Cardiac muscle cell (in vitro differentiated cells and primary cell): ENCODE measurements at regions not wholly inside any gene's neighbourhood (a gene's known extent, or its start where the extent isn't known, plus 50 kb on each side); places are given as distances from the start of the nearest gene placed in this dataset.

Source experiments
- DNase-seq, 2 donors: peaks; one replicate each; pipeline versions ENCODE4 v3.0.0 to v3.0.0-alpha.2; 2010 to 2017; ENCODE audit warnings: low read depth in 1 of 2, low spot score in 1 of 2
- H3K27ac ChIP-seq: fragments of 200-600 bp; sonication (generic); 2 replicates; pipeline ENCODE4 v1.5.1; 2016
- H3K27me3 ChIP-seq: fragments of 200-600 bp; sonication (generic); 2 replicates; pipeline ENCODE4 v1.6.0; 2016; ENCODE audit warnings: control low read depth
- H3K36me3 ChIP-seq: fragments of 200-600 bp; sonication (generic); 2 replicates; pipeline ENCODE4 v1.5.1; 2016; ENCODE audit warnings: control low read depth
- H3K4me1 ChIP-seq: fragments of 200-600 bp; sonication (generic); 2 replicates; pipeline ENCODE4 v1.8.1; 2017; ENCODE audit warnings: low read depth, mild to moderate bottlenecking, mixed run types
- H3K4me3 ChIP-seq: fragments of 200-600 bp; sonication (generic); 2 replicates; pipeline ENCODE4 v1.5.1; 2016; ENCODE audit warnings: mild to moderate bottlenecking
- H3K9me3 ChIP-seq: fragments of 200-600 bp; sonication (generic); 2 replicates; pipeline ENCODE4 v1.5.1; 2017; ENCODE audit warnings: low read depth, mild to moderate bottlenecking, control low read depth
- CTCF ChIP-seq: IDR thresholded peaks from 2 replicates; pipeline ENCODE4 v1.5.1; 2012; ENCODE audit warnings: low read depth, mild to moderate bottlenecking, low read length

- no peak for TF ChIP-seq CTCF
- H3K27me3 ChIP-seq, result no peaks in the 10 kb centered on the region
- H3K4me1 ChIP-seq, result no peaks in the 10 kb centered on the region
- H3K9me3 ChIP-seq, result no peaks in the 10 kb centered on the region
- DNase-seq, result no peak
- no peak overlapping the region for H3K27ac ChIP-seq
- no peak overlapping the region for H3K4me3 ChIP-seq
- no peaks in the 10 kb centered on the region for H3K36me3 ChIP-seq
These were observed 413.1 kb upstream of the VSTM2A start for GRCh38 chr7:54129035-54129434.

DNA sequence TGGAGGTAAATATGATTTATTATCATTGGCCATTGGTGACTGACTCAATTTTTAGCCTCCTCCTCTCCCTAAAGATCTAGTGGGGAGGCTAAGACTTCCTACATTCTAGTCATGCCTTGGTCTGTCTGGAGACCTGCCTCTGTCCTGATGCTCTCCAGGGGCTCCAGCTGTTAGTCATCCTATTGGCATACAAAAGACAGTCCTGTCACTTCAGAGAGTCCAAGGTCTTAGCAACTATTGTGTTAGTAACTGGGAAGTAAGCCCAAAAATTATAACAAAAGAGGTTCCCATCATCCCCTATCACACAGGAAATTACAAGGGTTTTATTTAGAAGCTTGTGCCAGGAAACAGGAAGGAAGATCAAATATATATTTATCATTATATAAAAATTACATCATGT lies 400.6 kb upstream of the VSTM2A start:
- no peak for TF ChIP-seq CTCF
- H3K27ac ChIP-seq, result no peak overlapping the region
- H3K9me3 ChIP-seq, result no peaks in the 10 kb centered on the region
- DNase-seq, result no peak
- no peaks in the 10 kb centered on the region for H3K4me1 ChIP-seq
- H3K27me3 ChIP-seq, result no peaks in the 10 kb centered on the region
- H3K36me3 ChIP-seq, result no peaks in the 10 kb centered on the region
- H3K4me3 ChIP-seq, result no peak overlapping the region

DNA sequence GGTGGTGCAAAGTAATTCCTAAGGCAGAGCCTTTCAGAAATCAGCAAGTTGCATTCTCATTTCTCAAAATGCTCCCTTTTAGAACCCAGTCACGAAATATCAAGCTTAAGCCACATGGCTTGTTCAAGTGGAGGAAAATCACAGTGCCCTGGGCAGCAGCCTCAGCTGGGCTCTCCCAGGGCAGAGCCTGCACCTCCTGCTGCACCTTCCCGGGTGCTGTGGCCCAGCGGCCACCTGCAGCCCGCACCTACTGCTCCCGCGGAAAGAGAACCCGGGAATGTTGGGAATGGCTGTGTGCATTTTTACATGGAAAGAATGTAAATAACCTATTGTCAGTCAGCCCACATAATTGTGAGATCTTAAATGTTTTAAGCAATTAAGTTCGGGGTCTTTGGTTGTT lies 396.5 kb upstream of the VSTM2A start:
- Histone ChIP-seq H3K4me3 (no peak overlapping the region), H3K4me1 (no peaks in the 10 kb centered on the region), H3K36me3 (no peaks in the 10 kb centered on the region), H3K9me3 (no peaks in the 10 kb centered on the region), H3K27me3 (no peaks in the 10 kb centered on the region), H3K27ac (no peak overlapping the region)
- no peak for TF ChIP-seq CTCF
- DNase-seq, result no peak

DNA sequence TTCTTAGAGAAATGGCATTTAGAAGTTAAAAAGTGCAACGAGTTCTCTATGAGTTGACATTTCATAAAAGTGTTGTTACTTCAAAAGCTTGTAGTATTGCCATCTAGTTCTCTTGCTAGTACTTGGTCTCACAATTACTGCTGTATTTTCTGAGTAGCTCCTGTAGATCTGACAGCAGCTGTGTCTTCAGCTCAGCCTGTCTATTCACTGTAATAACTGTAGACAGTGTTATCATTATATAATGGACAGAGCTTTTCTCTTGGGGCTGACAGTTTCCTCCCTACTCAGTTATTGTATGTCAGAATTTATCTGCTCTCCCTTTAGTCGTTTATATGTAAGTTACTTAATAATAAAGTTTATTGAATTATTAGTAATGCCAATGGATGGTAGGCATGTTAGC lies 388.7 kb upstream of the VSTM2A start:
- no peak overlapping the region for H3K4me3 ChIP-seq
- no peaks in the 10 kb centered on the region for H3K4me1 ChIP-seq
- H3K27me3 ChIP-seq, result no peaks in the 10 kb centered on the region
- DNase-seq, result no peak
- no peaks in the 10 kb centered on the region for H3K9me3 ChIP-seq
- no peaks in the 10 kb centered on the region for H3K36me3 ChIP-seq
- no peak for TF ChIP-seq CTCF
- no peak overlapping the region for H3K27ac ChIP-seq

DNA sequence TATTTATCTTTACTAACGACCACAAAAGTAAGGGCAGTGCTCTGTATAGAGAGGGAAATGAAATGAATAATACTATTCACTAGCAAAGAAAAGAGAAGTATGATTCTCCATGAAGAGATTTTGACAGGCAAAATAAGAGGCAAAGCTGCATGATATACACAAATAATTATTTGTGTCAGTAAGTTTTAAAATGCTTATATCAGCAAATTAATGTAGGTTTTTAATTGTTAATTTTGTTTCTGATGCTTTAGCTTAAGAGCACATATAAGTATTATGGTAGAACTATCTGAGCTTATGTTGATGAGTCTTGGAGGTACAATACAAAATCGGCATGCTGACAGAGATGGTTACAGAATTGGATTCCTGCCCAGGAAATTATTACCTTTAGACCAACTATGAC lies 383.1 kb upstream of the VSTM2A start:
- no peak overlapping the region for H3K4me3 ChIP-seq
- H3K36me3 ChIP-seq, result no peaks in the 10 kb centered on the region
- H3K27me3 ChIP-seq, result no peaks in the 10 kb centered on the region
- TF ChIP-seq CTCF, result no peak
- no peak overlapping the region for H3K27ac ChIP-seq
- no peaks in the 10 kb centered on the region for H3K4me1 ChIP-seq
- H3K9me3 ChIP-seq, result no peaks in the 10 kb centered on the region
- no peak for DNase-seq

DNA sequence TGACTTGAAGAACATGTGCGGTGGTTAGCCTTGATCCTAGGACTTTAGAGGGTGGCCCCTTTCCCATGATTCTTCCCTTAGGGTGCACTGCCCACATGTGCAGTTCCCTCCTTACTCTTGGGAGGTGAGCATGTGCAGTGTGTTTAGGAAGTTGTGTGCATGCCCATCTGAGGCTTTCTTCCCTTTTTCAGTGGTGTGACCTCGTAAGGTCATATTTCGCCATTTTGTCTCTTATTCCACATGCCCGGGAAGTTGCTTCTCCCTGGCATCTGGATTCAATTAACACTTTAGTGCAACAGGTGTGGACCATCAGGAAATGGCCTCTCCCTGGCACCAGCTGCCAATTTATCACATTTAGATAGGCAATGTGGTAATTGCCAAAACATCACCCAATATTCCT lies 380.6 kb upstream of the VSTM2A start:
- H3K9me3 ChIP-seq, result no peaks in the 10 kb centered on the region
- no peak for DNase-seq
- no peaks in the 10 kb centered on the region for H3K36me3 ChIP-seq
- H3K4me1 ChIP-seq, result no peaks in the 10 kb centered on the region
- TF ChIP-seq CTCF, result no peak
- no peak overlapping the region for H3K4me3 ChIP-seq
- H3K27ac ChIP-seq, result no peak overlapping the region
- no peaks in the 10 kb centered on the region for H3K27me3 ChIP-seq
